ENCODE measurements at regions not wholly inside any gene's neighbourhood (a gene's known extent, or its start where the extent isn't known, plus 50 kb on each side); places are given as distances from the start of the nearest gene placed in this dataset.

- DNase-seq, result no peak
These were observed 55.0 kb downstream of the TMEM30B start for GRCh38 chr14:61226015-61226654.

- DNase-seq, result no peak
These were observed 55.8 kb downstream of the TMEM30B start for GRCh38 chr14:61225344-61225743.

- DNase-seq, result no peak
These were observed 57.6 kb downstream of the TMEM30B start for GRCh38 chr14:61223552-61223951.

- DNase-seq, result no peak
These were observed 58.8 kb downstream of the TMEM30B start for GRCh38 chr14:61222388-61222787.

- DNase-seq, result no peak
These were observed 59.2 kb downstream of the TMEM30B start for GRCh38 chr14:61221906-61222305.

GRCh38 chr14:61219673-61220072 is 61.5 kb downstream of the TMEM30B start:
- DNase-seq, result no peak

GRCh38 chr14:61219256-61219655 is 61.9 kb downstream of the TMEM30B start:
- DNase-seq, result no peak

GRCh38 chr14:61218767-61219166 is 62.4 kb downstream of the TMEM30B start:
- no peak for DNase-seq

GRCh38 chr14:61218157-61218556 is 63.0 kb downstream of the TMEM30B start:
- DNase-seq, result no peak

- DNase-seq, result no peak
These were observed 63.6 kb downstream of the TMEM30B start for GRCh38 chr14:61217516-61217915.

GRCh38 chr14:61215222-61216020 is 65.7 kb downstream of the TMEM30B start:
- no peak for DNase-seq

GRCh38 chr14:61213920-61214319 is 67.2 kb downstream of the TMEM30B start:
- no peak for DNase-seq

- DNase-seq, result no peak
These were observed 67.9 kb downstream of the TMEM30B start for GRCh38 chr14:61213191-61213621.

GRCh38 chr14:61212546-61212945 is 68.6 kb downstream of the TMEM30B start:
- DNase-seq, result no peak

- DNase-seq, result no peak
These were observed 69.5 kb downstream of the TMEM30B start for GRCh38 chr14:61211476-61212255.

- no peak for DNase-seq
These were observed 77.9 kb downstream of the TMEM30B start for GRCh38 chr14:61203081-61203753.

- no peak for DNase-seq
These were observed 79.0 kb downstream of the TMEM30B start for GRCh38 chr14:61202124-61202523.

GRCh38 chr14:61201171-61201570 is 80.0 kb downstream of the TMEM30B start:
- no peak for DNase-seq

- DNase-seq, result no peak
These were observed 83.7 kb downstream of the TMEM30B start for GRCh38 chr14:61197416-61197815.

- DNase-seq, result no peak
These were observed 84.3 kb downstream of the TMEM30B start for GRCh38 chr14:61196792-61197191.

GRCh38 chr14:61196034-61196433 is 85.1 kb downstream of the TMEM30B start:
- no peak for DNase-seq

- no peak for DNase-seq
These were observed 87.7 kb downstream of the TMEM30B start for GRCh38 chr14:61193476-61193875.

GRCh38 chr14:61192989-61193388 is 88.1 kb downstream of the TMEM30B start:
- DNase-seq, result no peak

Measured in midbrain (tissue), 1 donor.